ENCODE measurements at regions not wholly inside any gene's neighbourhood (a gene's known extent, or its start where the extent isn't known, plus 50 kb on each side); places are given as distances from the start of the nearest gene placed in this dataset.

DNA sequence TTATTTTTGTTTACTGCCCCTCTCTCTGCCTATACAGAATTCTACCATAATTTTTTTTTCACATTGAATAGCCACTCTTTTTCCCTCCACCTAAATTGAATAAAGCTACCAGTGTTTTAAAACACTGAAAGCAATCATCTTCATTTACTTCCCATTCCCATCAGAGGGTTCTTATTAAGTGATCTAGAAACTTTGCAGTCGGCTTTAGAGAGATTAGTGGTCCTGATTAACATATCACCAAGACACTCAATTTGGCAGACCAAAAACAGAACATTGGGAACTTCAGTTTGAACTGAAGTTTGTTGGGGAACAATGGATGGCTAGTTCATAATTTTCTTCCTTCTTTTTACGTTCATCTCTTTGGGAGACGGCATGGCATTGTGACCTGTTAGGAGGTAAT is 249.5 kb downstream of the CBLN4 start:
- no peak for DNase-seq
- Histone ChIP-seq H3K4me3 (no peak overlapping the region), H3K36me3 (no peaks in the 10 kb centered on the region), H3K27ac (no peak overlapping the region), H3K27me3 (no peaks in the 10 kb centered on the region), H3K4me1 (ENCODE audit: insufficient read depth) (no peaks in the 10 kb centered on the region), H3K9me3 (no peaks in the 10 kb centered on the region)
- TF ChIP-seq, protein P1, sequence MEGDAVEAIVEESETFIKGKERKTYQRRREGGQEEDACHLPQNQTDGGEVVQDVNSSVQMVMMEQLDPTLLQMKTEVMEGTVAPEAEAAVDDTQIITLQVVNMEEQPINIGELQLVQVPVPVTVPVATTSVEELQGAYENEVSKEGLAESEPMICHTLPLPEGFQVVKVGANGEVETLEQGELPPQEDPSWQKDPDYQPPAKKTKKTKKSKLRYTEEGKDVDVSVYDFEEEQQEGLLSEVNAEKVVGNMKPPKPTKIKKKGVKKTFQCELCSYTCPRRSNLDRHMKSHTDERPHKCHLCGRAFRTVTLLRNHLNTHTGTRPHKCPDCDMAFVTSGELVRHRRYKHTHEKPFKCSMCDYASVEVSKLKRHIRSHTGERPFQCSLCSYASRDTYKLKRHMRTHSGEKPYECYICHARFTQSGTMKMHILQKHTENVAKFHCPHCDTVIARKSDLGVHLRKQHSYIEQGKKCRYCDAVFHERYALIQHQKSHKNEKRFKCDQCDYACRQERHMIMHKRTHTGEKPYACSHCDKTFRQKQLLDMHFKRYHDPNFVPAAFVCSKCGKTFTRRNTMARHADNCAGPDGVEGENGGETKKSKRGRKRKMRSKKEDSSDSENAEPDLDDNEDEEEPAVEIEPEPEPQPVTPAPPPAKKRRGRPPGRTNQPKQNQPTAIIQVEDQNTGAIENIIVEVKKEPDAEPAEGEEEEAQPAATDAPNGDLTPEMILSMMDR (IDR thresholded peaks at IDR 0.05) = no peak
- TF ChIP-seq POLR2A (IDR thresholded peaks at IDR 0.05) (no peak), EP300 (IDR thresholded peaks at IDR 0.05) (no peak)
- intact Hi-C loops (cut with DNase I) = no loop called here
- WGBS, 3 donors = 77 to 86% (median 79%) methylated on average over 3 of the region's 3 CpGs

DNA sequence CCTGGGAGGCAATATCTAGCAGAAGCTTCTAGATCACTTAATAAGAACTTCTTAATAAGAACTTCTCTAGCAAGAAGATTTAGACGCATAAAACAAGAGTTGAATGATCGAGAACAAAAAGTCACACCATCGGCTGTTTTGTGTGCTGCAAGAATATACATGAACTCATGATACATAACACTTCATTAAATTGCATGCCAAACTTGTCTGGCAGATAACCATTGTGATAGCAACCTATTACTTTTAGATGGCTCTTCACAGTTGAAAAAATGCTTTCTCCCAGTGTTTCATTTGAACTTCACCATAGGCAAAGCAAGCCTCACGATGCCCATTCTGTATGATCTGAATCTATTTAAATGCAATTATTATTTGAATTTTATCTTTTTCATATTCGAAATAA is 249.9 kb downstream of the CBLN4 start:
- Histone ChIP-seq H3K36me3 (no peaks in the 10 kb centered on the region), H3K4me1 (ENCODE audit: insufficient read depth) (no peaks in the 10 kb centered on the region), H3K27ac (no peak overlapping the region), H3K9me3 (no peaks in the 10 kb centered on the region), H3K27me3 (no peaks in the 10 kb centered on the region), H3K4me3 (no peak overlapping the region)
- TF ChIP-seq EP300 (IDR thresholded peaks at IDR 0.05) (no peak), POLR2A (IDR thresholded peaks at IDR 0.05) (no peak)
- TF ChIP-seq, protein P1 (IDR thresholded peaks at IDR 0.05) = no peak
- 85 to 94% (median 91%) methylated on average over 5 of the region's 5 CpGs for WGBS, 3 donors
- no peak for DNase-seq
- intact Hi-C loops (cut with DNase I) = no loop called here

DNA sequence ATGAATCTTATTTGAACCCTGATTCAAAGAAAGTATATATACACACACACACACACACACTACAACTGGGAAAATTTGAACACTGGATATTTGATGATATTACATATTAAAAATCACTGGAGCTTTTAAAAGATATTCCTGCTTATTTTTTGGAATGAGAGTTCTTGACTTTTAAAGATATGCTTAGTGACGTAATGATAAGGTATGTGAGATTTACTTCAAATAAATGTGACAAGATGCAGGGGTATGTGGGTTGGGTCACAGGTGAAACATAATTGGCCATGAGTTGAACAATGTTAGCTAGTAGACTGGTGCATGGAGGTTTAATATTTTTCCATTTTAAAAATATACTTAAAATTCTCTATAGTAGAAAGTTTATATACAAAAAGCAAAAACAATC is 258.6 kb downstream of the CBLN4 start:
- intact Hi-C loops (cut with DNase I) = no loop called here
- H3K36me3 ChIP-seq = no peaks in the 10 kb centered on the region
- no peak for TF ChIP-seq EP300 (IDR thresholded peaks at IDR 0.05)
- H3K9me3 ChIP-seq = no peaks in the 10 kb centered on the region
- no peak for DNase-seq
- 93 to 98% (median 94%) methylated on average over 1 of the region's 1 CpG for WGBS, 3 donors
- no peak overlapping the region for H3K27ac ChIP-seq
- no peaks in the 10 kb centered on the region for H3K27me3 ChIP-seq
- no peak overlapping the region for H3K4me3 ChIP-seq
- peaks cover 6% of the 10 kb centered on the region for H3K4me1 ChIP-seq (ENCODE audit: insufficient read depth)

DNA sequence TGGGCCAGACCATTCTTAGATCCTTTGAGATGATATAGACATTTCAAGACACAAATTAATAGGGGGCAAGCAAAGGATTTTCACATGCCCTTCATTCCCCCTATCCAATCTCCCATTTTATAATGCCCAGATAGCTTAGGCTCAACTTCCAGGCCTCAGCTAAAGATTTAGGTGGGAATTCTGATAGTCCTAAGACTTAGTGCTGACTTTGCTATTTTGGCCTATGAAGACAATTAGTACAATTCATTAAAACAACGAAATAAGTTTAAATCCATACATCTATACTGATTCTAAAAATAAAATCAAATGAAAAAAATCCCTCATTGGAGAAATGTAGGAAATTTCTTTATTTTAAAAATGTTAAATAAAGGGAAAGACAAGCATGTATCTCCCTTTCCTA is 259.5 kb downstream of the CBLN4 start:
- Histone ChIP-seq H3K9me3 (no peaks in the 10 kb centered on the region), H3K4me1 (ENCODE audit: insufficient read depth) (peaks cover 6% of the 10 kb centered on the region), H3K4me3 (no peak overlapping the region), H3K36me3 (no peaks in the 10 kb centered on the region), H3K27ac (no peak overlapping the region), H3K27me3 (no peaks in the 10 kb centered on the region)
- DNase-seq = no peak
- TF ChIP-seq, protein P1 (IDR thresholded peaks at IDR 0.05) = no peak
- TF ChIP-seq EP300 (IDR thresholded peaks at IDR 0.05) (no peak), POLR2A (IDR thresholded peaks at IDR 0.05) (no peak)
- WGBS, 3 donors = 89 to 92% (median 91%) methylated on average over 1 of the region's 1 CpG
- intact Hi-C loops (cut with DNase I) = no loop called here

DNA sequence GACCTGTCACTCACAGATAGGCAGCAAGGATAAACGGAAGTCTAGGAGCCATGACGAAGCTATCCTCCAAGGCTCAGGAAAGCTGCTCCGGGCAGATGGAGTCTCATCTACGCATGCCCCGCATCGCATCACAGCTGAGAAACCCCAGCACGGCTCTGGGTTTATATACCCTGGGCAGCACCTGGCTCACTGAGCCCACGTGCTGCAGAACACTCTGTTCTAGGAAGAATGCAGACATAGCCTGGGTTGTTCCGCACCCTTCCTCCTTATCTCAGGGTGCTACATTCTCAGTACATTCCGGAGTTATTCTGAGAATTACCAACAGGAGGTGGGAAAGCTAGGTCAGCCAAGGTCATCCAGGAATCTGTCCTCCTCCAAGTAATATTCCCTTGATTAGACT is 260.4 kb downstream of the CBLN4 start:
- no peak overlapping the region for H3K4me3 ChIP-seq
- intact Hi-C loops (cut with DNase I) = no loop called here
- no peak overlapping the region for H3K27ac ChIP-seq
- TF ChIP-seq POLR2A (IDR thresholded peaks at IDR 0.05) = no peak
- TF ChIP-seq, protein P1 (IDR thresholded peaks at IDR 0.05) = no peak
- no peak for TF ChIP-seq EP300 (IDR thresholded peaks at IDR 0.05)
- peaks cover 6% of the 10 kb centered on the region for H3K4me1 ChIP-seq (ENCODE audit: insufficient read depth)
- no peaks in the 10 kb centered on the region for H3K27me3 ChIP-seq
- WGBS, 3 donors = 46 to 59% (median 51%) methylated on average over 10 of the region's 10 CpGs
- no peaks in the 10 kb centered on the region for H3K36me3 ChIP-seq
- DNase-seq = peak in 2 of 5 donors; percentile 21 to 53
- H3K9me3 ChIP-seq = no peaks in the 10 kb centered on the region
